NCI-H345 treated with DMSO at 0.1 percent for 48 hours (cell line): ENCODE measurements at regions not wholly inside any gene's neighbourhood (a gene's known extent, or its start where the extent isn't known, plus 50 kb on each side); places are given as distances from the start of the nearest gene placed in this dataset.

ENCODE experiments used
- DNase-seq: peaks from one replicate; lab custom pipeline; 2025; ENCODE audit not compliant: unreplicated experiment; lab: John Stamatoyannopoulos, UW

DNA sequence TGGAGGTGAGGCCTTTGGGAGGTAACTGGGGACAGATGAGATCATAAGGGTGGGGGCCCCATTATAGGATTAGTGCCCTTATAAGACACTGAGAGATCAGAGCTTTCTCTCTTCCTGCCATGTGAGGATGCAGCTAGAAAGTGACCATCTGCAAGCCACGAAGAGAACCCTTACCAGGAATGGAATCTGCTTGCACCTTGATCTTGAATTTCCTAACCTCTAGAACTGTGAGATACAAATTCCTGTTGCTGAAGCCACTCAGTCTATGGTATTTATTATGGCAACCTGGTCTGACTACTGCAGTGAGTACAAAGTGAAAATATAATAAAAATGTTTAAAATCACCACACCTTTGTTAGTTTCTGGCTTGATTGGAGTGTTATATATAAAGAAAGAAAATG, 388.0 kb downstream of the LMO7 start:
- no peak for DNase-seq

DNA sequence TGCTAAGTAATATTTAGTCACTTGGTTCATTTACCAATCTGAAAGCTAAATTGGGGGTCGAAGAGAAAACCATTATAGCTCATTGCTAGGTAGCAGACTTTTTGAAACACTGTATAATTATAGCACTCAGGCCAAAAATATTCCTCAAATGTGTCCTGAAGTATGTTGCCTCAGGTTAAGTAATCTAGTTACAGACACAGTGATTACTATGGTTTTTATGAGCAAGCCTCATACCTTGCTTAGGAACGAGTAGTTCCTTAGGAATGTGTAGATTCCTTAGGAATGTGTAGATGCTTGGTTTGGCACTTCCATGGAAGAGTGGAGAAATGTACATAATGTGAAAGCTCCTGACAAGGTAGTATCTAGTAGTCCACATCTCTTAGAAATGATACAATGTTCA, 387.5 kb downstream of the LMO7 start:
- DNase-seq = no peak

DNA sequence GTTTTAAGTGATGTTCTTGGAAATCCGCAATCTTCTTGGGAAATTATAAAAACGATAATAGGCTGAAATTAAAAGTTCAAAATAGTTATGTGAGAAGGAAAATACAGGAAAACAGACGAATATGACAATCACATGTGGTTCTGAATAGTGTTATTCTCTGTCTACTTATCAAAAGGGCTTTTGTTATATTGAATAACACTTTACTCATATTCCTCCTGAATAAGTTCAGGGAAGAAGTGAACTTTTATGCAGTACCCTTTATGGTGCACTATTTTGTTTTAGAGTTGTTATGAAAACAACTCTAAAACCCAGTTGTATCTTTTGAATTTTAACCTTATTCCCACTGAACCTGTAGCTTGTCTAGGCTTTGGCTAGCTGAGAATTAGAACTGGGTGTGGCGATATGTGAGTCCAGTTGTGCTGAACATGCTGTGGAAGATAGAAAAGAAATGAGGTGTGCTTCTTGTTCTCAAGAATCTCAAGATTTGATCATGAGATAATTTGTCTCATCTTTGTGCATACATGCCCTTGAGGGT, 384.4 kb downstream of the LMO7 start:
- no peak for DNase-seq

DNA sequence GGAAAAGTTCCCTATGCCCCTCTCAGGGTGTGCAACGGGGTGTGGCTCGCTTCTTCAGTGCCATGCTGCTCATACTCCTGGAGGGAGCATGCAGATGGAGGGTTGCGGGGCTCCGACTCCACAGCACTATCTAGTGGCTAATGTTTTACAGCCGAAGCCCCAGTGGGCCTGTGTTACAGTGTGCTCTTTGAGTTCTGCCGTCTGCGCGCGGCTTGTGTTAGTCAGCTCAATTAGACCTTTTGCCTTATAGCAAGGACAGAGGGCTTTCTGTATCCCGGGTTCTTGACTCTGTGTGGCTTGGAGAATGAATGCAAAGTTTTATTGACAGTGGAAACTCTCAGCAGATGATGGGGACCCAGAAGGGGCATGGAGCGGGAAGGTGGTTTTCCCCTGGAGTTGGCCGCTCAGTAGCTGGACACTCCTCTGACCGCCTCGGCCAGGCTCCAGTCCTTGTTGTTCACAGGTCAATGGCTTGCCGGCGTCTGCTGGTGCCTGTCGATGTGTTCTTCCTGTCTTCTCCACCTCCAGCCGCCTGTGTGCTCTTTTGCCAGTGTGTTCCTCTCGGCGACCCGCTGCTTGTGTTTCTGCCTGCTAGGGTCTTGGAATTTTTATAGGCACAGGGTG, 383.4 kb downstream of the LMO7 start:
- DNase-seq = no peak

DNA sequence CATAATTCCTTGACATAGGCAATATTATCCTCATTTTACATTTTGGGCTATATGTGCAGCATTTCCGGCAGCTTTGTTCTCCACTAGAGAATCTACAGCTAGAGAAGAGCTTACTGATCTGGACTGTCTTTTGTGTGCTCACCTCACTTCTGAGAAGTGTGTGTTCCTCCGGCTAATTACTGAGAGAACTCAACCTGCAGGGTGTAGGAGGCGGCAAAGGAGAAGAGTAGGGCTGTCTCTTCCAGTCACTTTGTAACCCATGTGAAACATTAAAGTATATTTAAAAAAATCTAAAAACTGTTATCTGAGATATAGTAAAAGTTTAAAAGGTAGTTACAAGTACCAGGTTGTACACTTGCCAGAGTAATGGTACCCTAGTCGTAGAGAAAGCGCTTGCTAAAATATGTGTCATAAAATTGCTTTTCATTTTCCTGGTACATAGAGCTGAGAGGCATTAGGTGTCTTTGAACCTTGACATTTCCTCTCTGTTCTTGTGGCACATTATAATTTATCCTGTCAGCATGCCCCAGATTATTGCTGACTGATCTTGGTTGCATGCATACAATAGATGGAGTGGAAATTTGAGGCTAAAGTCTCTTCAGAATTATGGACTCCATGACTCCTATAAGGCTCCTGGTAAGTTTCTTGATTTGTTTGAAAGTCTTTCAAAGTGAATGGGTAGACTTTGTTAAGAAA, 381.9 kb downstream of the LMO7 start:
- DNase-seq = no peak

DNA sequence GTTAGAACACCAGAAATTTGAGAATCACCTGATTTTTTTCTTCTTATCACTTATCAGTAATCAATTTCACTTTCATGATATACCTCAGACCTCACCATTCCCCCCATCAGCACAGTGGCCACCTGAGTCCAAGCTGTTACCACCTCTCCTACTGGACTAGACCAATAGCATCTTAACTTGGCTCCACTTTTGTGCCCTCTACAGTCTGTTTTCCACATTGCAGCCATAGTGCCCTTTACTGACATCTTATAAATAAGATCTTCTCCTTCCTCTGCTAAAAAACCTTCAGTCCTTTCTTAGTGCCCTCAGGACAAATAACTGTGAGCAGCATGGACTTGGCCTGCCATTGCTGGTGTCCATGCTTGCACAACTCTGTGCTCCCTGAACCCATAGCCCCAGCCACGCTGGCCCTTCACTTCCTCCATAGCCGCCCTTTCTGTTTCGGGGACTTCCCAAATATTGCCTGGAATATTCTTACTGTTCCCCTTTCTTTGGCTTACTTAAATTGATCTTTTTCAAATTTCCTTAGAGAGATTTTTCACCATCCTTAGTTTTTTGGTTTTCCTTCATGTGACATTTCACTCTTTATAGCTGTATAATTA, 380.8 kb downstream of the LMO7 start:
- DNase-seq = no peak

DNA sequence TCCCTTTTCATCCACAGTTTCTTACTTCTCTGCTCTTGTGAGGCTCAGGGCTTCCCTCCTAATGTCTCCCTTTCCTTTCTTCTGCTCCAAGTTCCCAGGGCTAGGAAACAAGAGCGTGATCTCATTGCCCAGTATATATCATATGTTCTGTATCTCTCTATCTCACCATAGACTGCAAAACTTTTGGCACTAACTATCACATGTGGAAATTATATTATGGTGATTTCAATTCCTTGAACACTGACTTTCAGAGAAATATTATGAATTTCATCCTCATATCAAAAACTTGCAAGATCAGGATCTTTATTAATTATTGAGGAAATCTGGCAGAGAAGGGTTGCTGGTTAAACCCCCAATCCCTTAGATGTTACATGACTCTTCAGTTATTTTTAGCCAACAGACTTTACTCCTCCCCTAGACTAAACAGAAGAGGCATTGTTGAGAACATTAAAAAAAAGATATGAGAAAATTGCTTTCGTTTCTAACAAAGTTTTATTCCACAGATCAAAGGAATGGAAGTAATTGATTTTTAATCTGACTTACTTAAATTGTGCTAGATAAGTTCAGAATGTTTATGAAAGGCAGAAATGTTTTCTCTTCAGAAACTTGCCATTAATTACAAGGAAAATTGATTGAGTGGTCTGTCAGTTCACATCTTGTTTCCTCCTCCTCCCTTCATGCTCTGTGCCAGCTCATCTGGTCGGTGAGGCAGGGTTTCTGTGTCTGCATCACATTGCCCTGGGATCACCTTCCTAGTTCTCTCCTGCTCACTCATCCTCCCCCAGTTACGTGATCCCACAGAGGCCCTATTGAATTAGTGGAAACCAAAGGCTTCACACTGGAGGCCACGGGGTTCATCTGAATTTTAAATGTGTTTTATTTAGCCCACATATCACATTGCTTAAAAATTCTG, 378.5 kb downstream of the LMO7 start:
- DNase-seq = no peak

DNA sequence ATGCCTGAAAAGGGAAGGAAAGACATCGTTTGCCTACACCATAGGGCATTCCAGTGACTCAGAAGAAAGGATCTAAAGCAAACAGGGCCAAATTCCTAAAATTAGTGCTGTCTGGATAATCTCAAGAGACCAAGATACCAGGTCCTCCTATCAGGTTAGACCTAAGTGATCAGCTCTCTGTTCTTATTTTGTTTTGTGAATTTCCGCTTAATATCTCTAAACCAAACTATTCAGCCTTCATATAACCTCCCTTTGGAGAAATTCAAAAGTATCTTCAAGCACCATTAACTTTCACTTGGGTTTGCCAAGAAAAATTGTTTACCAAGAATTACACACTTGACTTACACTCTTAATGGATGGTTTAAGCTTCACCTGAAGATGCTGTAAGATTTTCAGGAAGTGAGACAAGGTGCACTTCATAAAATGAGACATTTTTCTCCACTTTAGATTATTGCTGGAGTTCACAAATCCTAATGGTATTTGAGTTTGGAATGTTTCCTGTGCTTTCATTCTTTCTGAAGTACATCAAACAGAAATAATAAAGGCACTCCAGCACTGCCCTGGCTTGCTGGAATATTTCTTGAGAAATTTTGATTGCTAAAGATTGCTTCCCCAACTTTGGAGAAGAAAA, 376.1 kb downstream of the LMO7 start:
- DNase-seq = no peak

DNA sequence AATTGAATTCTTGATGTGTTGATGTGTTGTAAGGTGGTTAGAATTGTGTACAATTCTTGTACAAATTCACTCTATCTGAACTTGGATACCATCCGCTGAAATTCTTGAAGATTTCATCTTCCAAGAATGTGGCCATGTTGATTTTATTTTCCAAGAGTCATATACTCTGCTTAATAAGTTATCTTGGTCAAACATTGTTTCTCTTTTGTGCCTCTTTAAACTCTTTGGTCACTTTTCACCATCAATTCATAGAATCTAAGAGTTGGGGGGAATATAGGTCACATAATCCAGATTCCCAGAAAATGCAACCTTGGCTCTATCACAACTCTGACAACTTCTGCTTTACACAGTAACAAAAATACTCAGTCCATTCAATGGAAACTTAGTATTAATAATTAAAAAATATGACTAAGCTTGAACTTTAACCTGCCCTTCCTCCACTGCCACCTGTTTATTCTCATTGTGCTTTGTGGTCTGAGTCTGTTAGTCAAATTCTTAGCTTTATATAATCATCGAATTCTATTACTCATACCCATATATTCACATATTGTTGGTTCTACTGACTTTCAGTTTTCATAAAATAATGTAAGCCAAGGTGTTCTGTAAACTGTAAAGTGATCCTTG, 373.2 kb downstream of the LMO7 start:
- DNase-seq = no peak

DNA sequence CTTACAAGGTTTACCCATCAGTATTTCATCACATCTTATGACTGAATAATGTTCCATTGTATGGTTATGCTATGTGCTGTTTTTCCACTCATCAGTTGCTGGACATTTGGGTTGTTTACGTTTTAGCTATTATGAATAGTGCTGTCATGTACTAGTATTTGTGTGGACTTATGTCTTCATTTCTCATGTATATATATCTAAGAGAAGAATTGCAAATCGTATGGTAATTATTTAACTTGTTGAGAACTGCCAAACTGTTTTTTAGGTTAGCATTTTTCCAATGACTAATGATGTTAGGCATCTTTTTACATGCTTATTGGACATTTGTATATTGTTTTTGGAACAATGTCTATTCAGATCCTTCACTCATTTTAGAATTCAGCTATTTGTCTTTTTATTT, 368.3 kb downstream of the LMO7 start:
- no peak for DNase-seq

DNA sequence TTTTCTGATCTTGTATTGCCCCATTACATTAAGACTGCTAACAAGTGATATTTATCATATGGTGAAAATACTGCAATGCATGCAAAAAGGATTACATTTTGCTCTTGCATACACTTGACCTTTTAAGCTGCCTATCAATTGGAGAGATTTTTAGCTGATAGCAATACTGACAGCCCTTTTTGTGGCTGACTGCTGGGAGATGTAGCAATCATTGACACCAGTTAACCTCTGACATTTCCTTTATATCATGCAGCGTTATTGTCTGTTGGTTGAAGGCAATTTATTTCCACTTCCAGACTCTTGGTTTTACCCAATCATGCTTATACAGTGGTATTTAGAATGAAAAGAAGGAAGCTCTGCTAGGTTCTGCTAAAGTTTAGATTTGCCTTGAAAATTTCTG, 364.0 kb downstream of the LMO7 start:
- no peak for DNase-seq

DNA sequence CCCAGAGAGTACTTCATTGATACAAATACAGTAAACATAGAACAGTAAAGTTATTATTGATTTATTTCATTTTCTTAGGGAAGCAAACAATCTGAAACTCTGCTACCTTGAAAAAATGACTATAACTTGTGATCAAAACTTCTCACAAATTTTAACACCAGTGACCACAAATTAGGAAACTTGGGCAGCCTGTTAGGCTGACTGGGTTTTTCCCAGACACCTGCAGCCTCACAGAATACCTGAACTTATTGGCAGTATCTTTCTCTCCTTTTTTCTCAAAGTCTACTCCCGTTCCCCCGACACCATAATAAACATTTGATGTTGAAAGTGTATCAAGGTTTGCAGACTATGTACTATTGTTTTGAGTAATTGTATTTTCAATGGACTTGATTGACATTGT, 360.5 kb downstream of the LMO7 start:
- no peak for DNase-seq

DNA sequence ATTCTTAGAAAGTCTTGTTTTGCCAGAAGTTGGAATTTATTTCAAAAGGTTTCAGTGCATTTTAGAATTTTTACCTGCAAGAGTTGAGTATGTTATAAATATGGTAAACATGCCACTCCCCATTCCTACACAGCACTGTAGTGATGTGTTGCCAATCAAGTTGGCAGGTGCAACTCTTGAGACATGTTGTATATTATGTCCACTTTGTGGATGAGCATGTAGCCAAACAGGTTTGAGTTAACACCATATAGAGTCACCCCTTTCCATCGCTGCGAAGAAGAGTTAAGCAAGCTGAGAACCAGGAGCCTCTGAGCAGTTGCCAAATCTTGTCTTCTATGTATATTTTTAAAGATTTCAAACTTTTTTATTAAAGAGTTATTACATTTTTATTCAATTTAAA, 359.8 kb downstream of the LMO7 start:
- no peak for DNase-seq

DNA sequence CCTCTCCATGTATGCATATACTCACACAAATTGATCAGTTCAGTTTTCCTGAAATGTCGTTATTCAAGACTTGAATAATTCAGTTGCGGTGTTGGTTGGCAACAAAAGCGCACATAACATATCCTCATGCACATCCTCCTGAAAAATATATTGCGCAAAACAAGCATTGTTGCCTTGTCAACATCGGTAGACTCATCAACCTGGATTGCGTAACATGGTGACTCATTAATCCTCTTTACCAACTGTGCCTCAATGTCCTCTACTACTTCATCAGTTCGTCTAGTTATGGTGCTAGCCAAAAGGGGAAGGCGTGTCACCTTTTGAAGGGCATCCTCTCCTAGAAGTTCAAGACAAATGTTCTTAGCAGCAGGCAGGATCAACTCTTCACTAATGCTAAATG, 357.7 kb downstream of the LMO7 start:
- no peak for DNase-seq

DNA sequence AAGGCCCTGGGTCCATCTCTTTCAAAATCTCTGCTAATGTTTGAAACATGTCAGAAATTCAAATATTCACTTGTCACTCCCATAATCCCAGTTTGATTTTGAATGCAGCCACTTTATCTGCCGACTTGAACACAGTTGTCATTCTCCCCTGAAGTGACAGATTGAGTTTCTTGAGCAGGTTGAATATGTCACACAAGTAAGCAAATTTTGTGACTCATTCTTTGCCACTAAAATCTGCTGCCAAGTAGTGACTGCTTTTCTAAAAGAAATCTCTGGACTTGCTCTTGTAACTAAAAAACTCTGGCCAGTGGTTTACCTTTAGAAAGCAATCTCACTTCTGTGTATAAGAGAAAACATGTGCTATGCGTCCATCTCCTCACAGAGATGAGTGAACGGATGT, 357.1 kb downstream of the LMO7 start:
- DNase-seq = no peak

DNA sequence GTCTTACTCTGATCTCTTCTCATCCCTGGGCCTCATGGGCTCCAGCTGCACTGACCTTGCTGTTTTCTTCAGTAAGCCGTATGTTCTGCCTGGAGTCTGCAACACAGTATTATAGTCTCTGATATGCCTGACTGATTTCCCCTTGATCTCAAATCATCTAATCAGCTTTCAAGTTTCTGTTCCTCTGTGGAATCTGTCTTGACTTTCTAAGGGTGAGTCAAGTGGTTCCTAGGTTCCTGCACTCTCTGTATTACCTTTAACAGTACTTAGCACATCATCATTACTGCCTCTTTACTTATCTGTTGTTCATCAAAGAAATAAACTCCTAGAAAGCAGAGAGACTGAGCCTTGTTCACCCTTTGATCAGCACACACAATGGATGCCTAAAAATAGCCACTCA, 350.7 kb downstream of the LMO7 start:
- no peak for DNase-seq

DNA sequence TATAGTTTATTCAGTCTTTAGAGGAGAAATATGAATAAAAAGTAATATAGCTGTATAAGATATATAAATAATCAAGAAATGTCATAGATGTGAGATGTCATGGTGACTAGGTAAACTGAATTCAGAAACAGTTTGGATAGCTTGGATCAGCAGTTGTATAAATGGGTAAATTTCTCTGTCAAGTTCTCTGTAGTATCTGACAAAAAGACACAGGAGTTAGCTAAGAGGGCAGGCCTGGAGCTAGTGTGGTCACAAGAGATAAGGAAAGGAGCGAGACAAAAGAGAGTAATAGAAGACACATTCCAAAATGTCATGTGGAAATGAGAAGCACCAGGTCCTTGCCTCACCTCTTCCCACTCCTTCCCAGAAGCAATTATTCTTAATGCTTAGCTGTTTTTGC, 349.0 kb downstream of the LMO7 start:
- no peak for DNase-seq

DNA sequence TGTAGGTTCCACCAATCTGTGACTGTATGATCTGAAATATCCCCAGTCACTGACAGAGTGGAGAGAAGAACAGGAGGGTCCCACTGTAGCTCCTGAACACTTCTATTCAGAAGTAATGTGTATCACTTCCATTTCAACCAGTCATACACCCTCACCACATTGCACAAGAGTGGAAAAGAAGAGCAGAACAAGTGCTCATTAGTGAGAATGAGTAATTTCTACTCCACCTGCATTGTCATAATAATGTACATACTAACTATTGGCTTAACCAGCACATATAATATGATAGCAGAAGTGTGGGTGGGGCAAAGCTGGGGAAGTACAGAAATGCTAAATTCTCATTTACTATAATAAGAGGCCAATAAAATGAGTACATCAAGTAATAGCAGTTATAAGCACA, 342.7 kb downstream of the LMO7 start:
- no peak for DNase-seq

DNA sequence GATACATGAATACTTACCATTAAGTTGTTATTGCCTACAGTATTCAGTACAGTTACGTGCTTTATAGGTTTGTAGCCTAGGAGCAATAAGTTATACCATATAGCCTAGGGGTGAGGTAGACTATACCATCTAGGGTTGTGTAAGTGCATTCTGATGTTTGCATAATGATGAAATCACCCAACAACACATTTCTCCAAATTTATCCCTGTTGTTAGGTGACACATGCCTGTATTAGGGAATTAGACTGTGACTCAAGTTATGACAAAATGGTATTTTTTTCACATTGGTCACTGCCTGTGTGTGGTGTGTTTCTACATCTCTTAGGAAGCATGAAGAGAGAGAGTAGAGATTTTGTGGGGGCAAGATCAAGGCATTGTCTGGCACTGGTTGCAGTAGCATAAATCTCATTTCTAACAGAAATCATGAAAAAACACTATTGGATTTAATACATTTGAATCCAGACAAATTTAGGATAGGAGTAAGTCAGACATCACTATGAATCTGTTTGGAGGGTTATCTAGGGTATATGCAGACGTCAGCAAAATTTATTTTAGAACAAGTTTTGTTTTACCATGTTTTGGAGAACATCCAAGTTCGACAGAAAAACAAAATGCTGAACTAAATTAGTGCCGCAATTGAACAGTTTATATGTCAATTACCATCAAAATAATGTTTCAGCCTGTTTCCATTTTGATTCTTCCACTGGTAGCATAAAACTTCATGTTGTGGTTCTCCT, 332.1 kb downstream of the LMO7 start:
- no peak for DNase-seq

DNA sequence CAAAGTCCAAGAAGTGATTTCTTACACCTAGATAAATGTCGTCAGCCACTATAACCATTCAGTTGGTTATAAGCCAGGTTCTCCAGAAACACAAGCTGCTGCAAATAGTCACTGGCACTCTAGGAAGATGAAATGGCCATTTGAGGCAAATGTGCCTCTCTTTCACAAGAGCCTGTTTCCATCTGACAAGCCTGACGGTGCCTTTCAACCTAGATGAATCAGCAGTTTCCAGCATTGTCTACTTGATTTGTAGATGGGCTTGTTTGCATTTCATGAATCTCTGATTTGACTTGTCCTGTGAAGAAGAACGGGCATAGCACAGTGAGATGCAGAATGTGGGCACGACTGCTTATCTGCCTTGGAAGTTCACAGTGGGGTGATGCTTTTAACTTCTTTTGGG, 327.2 kb downstream of the LMO7 start:
- no peak for DNase-seq
